GM21390 (cell line): ENCODE measurements at regions not wholly inside any gene's neighbourhood (a gene's known extent, or its start where the extent isn't known, plus 50 kb on each side); places are given as distances from the start of the nearest gene placed in this dataset.

Experiments
- ATAC-seq: cut with Tn5 transposase; IDR thresholded peaks from one replicate; pipeline ENCODE4 v1.9.1; 2021; ENCODE audit not compliant: unreplicated experiment

DNA sequence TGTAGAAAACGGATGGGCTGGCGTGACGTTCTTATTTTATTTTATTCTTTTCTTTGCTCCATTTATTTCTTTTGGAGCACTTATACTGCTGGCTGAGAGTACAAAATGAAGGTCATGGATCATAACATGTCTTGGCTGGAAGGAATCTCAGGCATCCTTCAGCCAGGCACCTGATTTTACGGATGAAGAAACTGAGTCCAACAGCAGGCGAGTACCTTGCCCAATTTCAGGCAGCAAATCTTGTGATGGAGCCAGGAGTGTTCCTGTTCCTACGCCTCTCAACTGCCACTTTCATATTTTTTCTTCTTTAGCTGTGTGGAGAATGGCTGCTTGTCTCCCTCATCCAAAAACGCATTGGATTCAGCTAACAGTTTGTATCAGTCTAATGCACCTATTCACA lies 332.1 kb upstream of the IGFBP7 start:
- ATAC-seq, result no peak

GRCh38 chr4:57437649-57438048 lies 327.5 kb upstream of the IGFBP7 start:
- ATAC-seq, result no peak

- ATAC-seq, result no peak
Measured at GRCh38 chr4:57435300-57435699, 325.1 kb upstream of the IGFBP7 start.

DNA sequence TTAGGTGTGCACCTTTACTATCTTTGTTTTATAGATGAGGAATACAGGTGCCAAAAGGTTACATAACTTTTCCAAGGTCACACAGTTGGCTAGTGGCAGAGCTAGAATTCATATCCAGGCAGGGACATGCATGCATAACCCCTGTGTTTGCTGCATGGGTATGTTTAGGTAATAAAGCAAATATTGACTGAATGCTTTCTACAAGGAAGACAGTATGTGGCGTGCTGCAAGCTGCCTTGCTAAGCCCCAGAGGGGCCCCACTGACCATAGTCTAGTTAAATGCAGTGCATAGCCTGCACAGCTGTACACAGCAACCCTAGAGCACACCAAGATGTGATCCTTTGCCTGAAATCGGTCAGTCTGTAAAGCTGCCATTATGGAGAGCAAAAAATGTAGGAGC lies 320.5 kb upstream of the IGFBP7 start:
- no peak for ATAC-seq

- ATAC-seq, result peak; percentile 84
Measured at GRCh38 chr4:57426779-57427395, 316.7 kb upstream of the IGFBP7 start.

DNA sequence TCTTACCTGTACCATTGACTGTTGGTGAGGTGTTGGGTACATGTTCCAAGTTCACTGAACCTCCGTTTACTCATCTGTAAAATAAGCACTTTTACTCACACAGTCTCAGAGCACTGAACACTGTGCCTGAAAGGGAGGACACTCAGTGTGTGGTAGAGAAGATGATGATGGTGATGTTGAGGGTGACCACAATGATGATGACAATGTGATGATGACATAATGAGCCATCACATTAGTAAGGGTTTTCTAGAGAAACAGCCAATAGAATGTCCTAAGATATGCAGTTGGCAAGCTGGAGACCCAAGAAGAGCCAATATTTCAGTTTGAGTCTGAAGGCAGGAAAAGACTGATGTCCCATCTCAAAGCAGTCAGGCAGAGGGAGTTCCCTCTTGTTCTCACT lies 315.4 kb upstream of the IGFBP7 start:
- ATAC-seq, result no peak

DNA sequence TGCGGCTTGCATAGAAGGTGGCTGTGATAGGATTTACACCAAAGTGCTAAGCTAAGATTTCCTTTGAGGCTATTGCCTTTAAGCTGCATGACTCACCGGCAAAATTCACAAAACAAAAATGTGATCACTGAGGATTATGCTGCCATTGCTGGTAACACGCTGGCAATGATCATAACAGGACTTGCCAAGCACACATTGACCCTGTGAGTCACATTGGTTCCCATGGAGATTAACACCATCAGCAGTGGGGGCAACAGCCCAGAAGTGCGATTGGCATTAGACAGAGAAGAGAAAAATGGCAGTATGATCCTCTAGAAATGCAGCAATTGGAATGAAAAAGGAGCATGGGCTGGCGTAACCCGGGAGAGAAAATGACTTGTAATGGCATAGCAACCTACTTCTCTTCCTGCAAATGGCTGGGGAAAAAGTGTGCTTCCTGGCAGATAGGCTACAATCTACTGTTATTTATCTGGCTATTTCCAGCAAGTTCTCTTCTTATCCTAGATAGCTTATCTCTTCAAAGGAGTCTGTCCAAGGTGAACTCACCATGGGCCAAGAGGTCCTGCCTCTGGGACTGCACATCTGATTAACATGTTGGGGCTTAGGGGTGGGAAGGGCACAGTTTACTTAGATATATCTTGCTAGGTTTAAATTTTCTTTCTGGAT lies 314.2 kb upstream of the IGFBP7 start:
- ATAC-seq, result no peak

DNA sequence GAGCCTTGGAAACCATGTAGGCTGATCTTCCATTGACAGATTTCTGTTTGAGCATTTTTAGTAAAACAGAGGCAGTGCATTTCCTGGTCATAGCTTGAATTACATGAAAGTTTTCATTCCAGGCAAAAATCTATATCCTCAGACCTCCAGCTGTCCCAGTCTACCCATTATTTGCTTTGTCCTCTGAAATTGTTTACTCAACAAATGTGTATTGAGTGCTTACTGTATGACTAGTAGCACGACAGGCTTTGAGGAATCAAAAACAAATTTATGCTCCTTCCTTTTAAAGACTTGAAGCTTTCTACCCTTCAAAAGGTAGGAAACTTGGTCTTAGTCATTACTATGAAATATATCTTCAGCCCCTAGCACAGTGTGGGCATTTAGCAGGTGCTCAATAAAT lies 307.9 kb upstream of the IGFBP7 start:
- ATAC-seq, result no peak

- no peak for ATAC-seq
Measured at GRCh38 chr4:57412259-57413054, 302.3 kb upstream of the IGFBP7 start.

- no peak for ATAC-seq
Measured at GRCh38 chr4:57410331-57411052, 300.3 kb upstream of the IGFBP7 start.

- ATAC-seq, result no peak
Measured at GRCh38 chr4:57405359-57405758, 295.2 kb upstream of the IGFBP7 start.

DNA sequence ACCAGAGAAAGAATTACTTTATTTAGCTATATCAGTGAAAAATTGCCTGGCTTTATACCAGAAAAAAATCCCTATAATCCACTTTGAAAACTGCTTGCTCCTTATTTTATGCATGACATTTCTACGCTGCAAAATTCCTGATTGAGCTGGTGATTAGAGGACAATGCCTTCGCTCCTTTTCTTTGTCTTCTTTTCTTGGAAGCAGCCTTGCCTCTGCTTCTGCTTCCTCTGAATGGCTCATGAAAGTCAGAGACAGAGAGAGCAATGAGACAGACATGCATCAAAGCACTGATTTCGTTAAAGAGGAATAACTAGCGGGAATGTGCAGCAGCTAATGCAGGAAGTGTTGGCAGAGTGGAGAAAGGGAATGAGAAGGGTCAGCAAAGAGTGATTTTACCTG lies 294.3 kb upstream of the IGFBP7 start:
- no peak for ATAC-seq

- no peak for ATAC-seq
Measured at GRCh38 chr4:57403591-57403990, 293.4 kb upstream of the IGFBP7 start.

- no peak for ATAC-seq
Measured at GRCh38 chr4:57401586-57401985, 291.4 kb upstream of the IGFBP7 start.

DNA sequence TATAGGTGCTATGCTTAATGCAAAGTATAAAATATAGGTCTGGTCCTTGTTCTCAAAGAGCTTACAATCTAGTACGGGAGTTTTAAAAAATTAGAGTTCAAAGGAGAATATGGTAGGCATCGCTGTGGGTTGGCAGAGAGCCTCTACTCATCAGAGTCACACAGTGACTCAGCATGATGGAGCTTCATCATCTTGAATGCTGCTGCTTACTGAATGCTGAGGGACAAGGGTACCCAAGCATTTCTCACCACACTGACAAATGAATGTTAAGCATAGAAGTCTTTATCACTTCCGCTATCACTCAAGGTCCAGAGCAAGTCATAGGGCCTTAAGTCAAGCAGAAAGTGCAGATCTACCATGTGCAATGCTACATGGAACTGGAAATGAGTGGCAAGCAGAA lies 268.6 kb upstream of the IGFBP7 start:
- no peak for ATAC-seq

DNA sequence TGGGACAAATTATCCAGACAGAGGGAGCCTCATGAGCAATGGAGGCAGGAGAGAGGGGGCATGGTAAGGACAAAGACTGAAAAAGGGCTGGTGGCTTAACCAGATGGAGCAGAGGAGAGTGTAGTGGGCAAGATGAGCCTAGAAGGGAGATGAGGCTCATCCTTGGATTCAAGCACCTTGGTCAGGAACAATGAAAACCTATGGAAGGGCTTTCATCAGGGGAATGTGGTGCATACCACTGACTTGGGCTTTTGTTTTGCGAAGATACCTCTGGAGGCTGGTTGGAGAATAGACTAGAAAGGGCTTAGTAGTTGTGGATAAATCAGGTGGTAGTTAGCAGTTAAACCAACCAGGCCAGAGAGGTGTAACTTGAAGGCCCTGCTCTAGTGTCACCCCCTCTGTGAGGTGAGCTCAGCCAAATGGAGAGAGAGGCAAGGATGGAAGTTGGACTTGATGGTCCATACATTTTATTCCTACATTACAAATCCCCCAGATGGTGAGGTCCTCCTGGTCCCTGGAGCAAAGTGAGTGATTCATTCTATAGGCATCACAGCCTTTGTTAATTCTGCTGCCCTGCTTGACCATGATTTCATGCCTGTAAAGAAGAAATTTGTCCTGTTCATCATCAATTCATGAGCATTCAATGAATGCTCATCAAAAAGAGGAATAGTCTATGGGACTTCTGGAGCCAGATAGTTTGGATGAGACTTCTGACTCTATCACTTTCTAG lies 264.8 kb upstream of the IGFBP7 start:
- ATAC-seq, result no peak

DNA sequence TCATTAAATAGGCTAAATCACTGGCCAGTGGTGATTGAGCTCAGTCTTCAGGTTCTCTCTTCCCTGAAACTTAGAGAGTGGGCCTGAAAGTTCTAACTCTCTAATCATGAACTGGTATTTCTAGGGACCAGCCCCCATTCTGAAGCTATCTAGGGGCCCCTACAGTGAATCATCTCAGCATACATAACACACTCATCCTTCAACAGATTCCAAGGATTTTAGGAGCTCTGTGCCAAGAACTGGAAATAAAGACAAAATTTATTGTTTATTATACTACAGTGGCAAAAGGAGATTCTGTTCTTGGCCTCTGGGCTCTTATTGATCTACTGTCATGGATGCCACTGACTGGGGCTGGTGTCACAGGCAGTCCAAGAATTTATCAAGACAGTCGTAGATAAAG lies 263.8 kb upstream of the IGFBP7 start:
- no peak for ATAC-seq

DNA sequence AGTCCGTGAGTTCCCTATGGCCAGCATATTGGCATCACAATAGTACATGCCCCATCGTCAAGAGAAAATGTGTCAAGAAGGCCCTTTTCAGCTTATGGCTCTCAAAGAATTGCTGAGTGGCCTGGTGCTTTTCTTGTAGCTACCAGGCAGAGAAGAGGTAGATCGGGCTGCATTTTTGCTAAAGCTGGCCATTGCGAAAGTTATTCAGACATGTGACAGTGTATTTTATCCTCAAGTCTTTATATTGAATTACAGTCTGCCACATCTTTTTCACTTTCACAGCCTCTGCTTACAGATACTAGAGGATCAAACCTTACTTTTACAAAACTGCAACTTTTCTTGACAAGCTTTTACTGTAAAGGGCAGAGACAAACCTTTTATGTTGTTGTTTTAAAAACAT lies 261.5 kb upstream of the IGFBP7 start:
- no peak for ATAC-seq

- ATAC-seq, result no peak
Measured at GRCh38 chr4:57370691-57371090, 260.5 kb upstream of the IGFBP7 start.

- ATAC-seq, result no peak
Measured at GRCh38 chr4:57369446-57369845, 259.3 kb upstream of the IGFBP7 start.

- ATAC-seq, result no peak
Measured at GRCh38 chr4:57364255-57364654, 254.1 kb upstream of the IGFBP7 start.
